Astrocyte of the hippocampus (primary cell): ENCODE measurements at regions not wholly inside any gene's neighbourhood (a gene's known extent, or its start where the extent isn't known, plus 50 kb on each side); places are given as distances from the start of the nearest gene placed in this dataset.
"Not testable (repeated sequence)": the region's sequence is repeated elsewhere in the genome, so short reads cannot be mapped to it uniquely, and the experiment has no call there.

Source experiments
- DNase-seq: peaks from one replicate; pipeline ENCODE4 v3.0.0; 2011; ENCODE audit warnings: low read depth, low spot score

- no peak for DNase-seq
Observed at GRCh38 chr3:105976196-105976595, 107.4 kb upstream of the CBLB start.

- DNase-seq, result no peak
Observed at GRCh38 chr3:105979961-105980360, 111.1 kb upstream of the CBLB start.

- DNase-seq, result no peak
Observed at GRCh38 chr3:105982207-105982606, 113.4 kb upstream of the CBLB start.

- DNase-seq, result no peak
Observed at GRCh38 chr3:105984837-105985236, 116.0 kb upstream of the CBLB start.

GRCh38 chr3:105986343-105986742 is 117.5 kb upstream of the CBLB start:
- DNase-seq, result not testable (repeated sequence)

GRCh38 chr3:105987809-105988208 is 119.0 kb upstream of the CBLB start:
- no peak for DNase-seq

GRCh38 chr3:105988540-105989212 is 119.9 kb upstream of the CBLB start:
- peak; percentile 14 for DNase-seq

- DNase-seq, result peak; percentile 24
Observed at GRCh38 chr3:105996781-105997180, 128.0 kb upstream of the CBLB start.

GRCh38 chr3:105997466-105997799 is 128.6 kb upstream of the CBLB start:
- DNase-seq, result no peak

GRCh38 chr3:105997800-105998526 is 129.2 kb upstream of the CBLB start:
- peak; percentile 72 for DNase-seq

- no peak for DNase-seq
Observed at GRCh38 chr3:105999856-106000255, 131.0 kb upstream of the CBLB start.

GRCh38 chr3:106001923-106002322 is 133.1 kb upstream of the CBLB start:
- DNase-seq, result no peak

- peak; percentile 38 for DNase-seq
Observed at GRCh38 chr3:106004137-106004681, 135.4 kb upstream of the CBLB start.

GRCh38 chr3:106004826-106005225 is 136.0 kb upstream of the CBLB start:
- DNase-seq, result no peak

- DNase-seq, result peak; percentile 73
Observed at GRCh38 chr3:106006001-106006400, 137.2 kb upstream of the CBLB start.

- no peak for DNase-seq
Observed at GRCh38 chr3:106006571-106006970, 137.8 kb upstream of the CBLB start.

GRCh38 chr3:106007512-106007911 is 138.7 kb upstream of the CBLB start:
- no peak for DNase-seq

- no peak for DNase-seq
Observed at GRCh38 chr3:106008766-106009165, 140.0 kb upstream of the CBLB start.

- DNase-seq, result no peak
Observed at GRCh38 chr3:106010829-106011228, 142.0 kb upstream of the CBLB start.

GRCh38 chr3:106013971-106014370 is 145.2 kb upstream of the CBLB start:
- DNase-seq, result no peak

- DNase-seq, result no peak
Observed at GRCh38 chr3:106014518-106014917, 145.7 kb upstream of the CBLB start.

- no peak for DNase-seq
Observed at GRCh38 chr3:106014971-106015370, 146.2 kb upstream of the CBLB start.

- no peak for DNase-seq
Observed at GRCh38 chr3:106018102-106018501, 149.3 kb upstream of the CBLB start.
